ENCODE measurements at regions not wholly inside any gene's neighbourhood (a gene's known extent, or its start where the extent isn't known, plus 50 kb on each side); places are given as distances from the start of the nearest gene placed in this dataset.

DNA sequence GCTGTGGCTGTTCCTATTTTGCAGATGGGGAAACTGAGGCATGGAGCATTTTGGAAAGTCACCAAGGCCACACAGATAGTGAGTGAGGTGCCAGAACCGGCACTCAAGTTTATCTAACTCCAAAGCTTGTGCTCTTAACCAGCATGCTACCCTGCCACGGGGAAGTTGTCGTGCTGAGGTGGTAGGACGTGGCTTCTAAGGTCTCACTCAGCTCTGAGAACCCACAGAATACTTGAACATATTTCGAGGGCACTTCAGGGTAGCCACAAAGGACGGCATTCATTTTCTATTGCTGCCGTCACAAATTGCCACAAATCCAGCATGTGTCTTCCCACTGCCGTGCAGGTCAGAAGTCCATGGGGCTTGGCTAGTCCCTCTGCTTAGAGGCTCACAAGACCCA, 116.7 kb downstream of the OLFM1 start:
- ChIA-PET CTCF (no interaction called here), POLR2A (no interaction called here)
- no peak for TF ChIP-seq SIN3A (IDR thresholded peaks at IDR 0.05; ENCODE audit: borderline replicate concordance, insufficient read depth, low read depth, low read length)
- TF ChIP-seq, protein P1, sequence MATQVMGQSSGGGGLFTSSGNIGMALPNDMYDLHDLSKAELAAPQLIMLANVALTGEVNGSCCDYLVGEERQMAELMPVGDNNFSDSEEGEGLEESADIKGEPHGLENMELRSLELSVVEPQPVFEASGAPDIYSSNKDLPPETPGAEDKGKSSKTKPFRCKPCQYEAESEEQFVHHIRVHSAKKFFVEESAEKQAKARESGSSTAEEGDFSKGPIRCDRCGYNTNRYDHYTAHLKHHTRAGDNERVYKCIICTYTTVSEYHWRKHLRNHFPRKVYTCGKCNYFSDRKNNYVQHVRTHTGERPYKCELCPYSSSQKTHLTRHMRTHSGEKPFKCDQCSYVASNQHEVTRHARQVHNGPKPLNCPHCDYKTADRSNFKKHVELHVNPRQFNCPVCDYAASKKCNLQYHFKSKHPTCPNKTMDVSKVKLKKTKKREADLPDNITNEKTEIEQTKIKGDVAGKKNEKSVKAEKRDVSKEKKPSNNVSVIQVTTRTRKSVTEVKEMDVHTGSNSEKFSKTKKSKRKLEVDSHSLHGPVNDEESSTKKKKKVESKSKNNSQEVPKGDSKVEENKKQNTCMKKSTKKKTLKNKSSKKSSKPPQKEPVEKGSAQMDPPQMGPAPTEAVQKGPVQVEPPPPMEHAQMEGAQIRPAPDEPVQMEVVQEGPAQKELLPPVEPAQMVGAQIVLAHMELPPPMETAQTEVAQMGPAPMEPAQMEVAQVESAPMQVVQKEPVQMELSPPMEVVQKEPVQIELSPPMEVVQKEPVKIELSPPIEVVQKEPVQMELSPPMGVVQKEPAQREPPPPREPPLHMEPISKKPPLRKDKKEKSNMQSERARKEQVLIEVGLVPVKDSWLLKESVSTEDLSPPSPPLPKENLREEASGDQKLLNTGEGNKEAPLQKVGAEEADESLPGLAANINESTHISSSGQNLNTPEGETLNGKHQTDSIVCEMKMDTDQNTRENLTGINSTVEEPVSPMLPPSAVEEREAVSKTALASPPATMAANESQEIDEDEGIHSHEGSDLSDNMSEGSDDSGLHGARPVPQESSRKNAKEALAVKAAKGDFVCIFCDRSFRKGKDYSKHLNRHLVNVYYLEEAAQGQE (IDR thresholded peaks at IDR 0.05; ENCODE audit: insufficient read depth in 1 of 2, low read depth in 2 of 2, low read length in 1 of 2), result no peak
- no peak for TF ChIP-seq POLR2AphosphoS5 (IDR thresholded peaks at IDR 0.05; ENCODE audit: low read depth, low read length)
- TF ChIP-seq, protein P2, sequence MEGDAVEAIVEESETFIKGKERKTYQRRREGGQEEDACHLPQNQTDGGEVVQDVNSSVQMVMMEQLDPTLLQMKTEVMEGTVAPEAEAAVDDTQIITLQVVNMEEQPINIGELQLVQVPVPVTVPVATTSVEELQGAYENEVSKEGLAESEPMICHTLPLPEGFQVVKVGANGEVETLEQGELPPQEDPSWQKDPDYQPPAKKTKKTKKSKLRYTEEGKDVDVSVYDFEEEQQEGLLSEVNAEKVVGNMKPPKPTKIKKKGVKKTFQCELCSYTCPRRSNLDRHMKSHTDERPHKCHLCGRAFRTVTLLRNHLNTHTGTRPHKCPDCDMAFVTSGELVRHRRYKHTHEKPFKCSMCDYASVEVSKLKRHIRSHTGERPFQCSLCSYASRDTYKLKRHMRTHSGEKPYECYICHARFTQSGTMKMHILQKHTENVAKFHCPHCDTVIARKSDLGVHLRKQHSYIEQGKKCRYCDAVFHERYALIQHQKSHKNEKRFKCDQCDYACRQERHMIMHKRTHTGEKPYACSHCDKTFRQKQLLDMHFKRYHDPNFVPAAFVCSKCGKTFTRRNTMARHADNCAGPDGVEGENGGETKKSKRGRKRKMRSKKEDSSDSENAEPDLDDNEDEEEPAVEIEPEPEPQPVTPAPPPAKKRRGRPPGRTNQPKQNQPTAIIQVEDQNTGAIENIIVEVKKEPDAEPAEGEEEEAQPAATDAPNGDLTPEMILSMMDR (IDR thresholded peaks at IDR 0.05), result no peak
- no peak for TF ChIP-seq TCF7L2 (IDR thresholded peaks at IDR 0.05; ENCODE audit: low read depth, low read length)
- in situ Hi-C loops (cut with HindIII; ENCODE audit: low pct_unique_long_range_greater_than_20kb, low sequenced_read_pairs), result no loop called here
- Histone ChIP-seq H3K4me1 (ENCODE audit: control insufficient read depth, insufficient read depth, low read length) (no peaks in the 10 kb centered on the region), H3K27me3 (ENCODE audit: control insufficient read depth, insufficient read depth, low read length) (no peaks in the 10 kb centered on the region; the same call in 1 of the 2 replicates), H3K27ac (ENCODE audit: low read length) (no peak overlapping the region), H3K4me3 (ENCODE audit: low read depth in 2 of 2, low read length in 2 of 2) (no peak overlapping the region), H3K36me3 (ENCODE audit: control insufficient read depth, insufficient read depth, low read length) (no peaks in the 10 kb centered on the region), H3K9me3 (ENCODE audit: control insufficient read depth, insufficient read depth, low read depth, low read length) (no peaks in the 10 kb centered on the region)
- ATAC-seq, result no peak
- BruUV-seq (replicated peaks), result no TSS peak
- DNase-seq (ENCODE audit: low read depth, low spot score), result no peak
- intact Hi-C loops (cut with micrococcal nuclease; ENCODE audit: unreplicated experiment), result no loop called here

DNA sequence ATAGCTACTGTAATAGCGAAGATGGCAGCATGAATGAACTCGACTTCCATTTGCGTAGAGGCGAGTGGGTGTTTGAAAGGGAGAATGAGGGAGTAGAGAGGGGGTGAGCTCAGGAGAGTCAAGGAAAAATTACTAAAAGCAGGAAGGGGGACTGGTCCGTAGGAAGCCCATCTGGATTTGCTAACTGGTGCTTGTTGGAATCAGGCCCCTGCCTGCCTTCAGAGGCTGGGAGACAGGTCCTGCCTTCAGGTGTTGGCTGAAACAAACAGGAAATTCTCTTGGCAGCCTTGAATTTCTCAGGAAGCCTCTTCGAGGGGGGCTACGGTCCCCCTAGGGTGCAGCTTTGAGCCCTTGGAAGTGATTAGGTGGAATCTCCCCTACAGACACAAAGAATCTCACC, 121.7 kb downstream of the OLFM1 start:
- Histone ChIP-seq H3K9me3 (ENCODE audit: control insufficient read depth, insufficient read depth, low read depth, low read length) (no peaks in the 10 kb centered on the region), H3K27ac (ENCODE audit: low read length) (no peak overlapping the region), H3K36me3 (ENCODE audit: control insufficient read depth, insufficient read depth, low read length) (no peaks in the 10 kb centered on the region), H3K4me1 (ENCODE audit: control insufficient read depth, insufficient read depth, low read length) (no peaks in the 10 kb centered on the region), H3K27me3 (ENCODE audit: control insufficient read depth, insufficient read depth, low read length) (no peaks in the 10 kb centered on the region; the same call in 1 of the 2 replicates), H3K4me3 (ENCODE audit: low read depth in 2 of 2, low read length in 2 of 2) (no peak overlapping the region)
- DNase-seq (ENCODE audit: low read depth, low spot score), result no peak
- CTCF ChIA-PET, result no interaction called here
- TF ChIP-seq, protein P2 (IDR thresholded peaks at IDR 0.05), result no peak
- TF ChIP-seq, protein P1 (IDR thresholded peaks at IDR 0.05; ENCODE audit: insufficient read depth in 1 of 2, low read depth in 2 of 2, low read length in 1 of 2), result no peak
- TF ChIP-seq TCF7L2 (IDR thresholded peaks at IDR 0.05; ENCODE audit: low read depth, low read length) (no peak), SIN3A (IDR thresholded peaks at IDR 0.05; ENCODE audit: borderline replicate concordance, insufficient read depth, low read depth, low read length) (no peak), POLR2AphosphoS5 (IDR thresholded peaks at IDR 0.05; ENCODE audit: low read depth, low read length) (no peak)
- in situ Hi-C loops (cut with HindIII; ENCODE audit: low pct_unique_long_range_greater_than_20kb, low sequenced_read_pairs), result no loop called here
- no peak for ATAC-seq
- POLR2A ChIA-PET, result no interaction called here
- BruUV-seq (replicated peaks), result no TSS peak
- intact Hi-C loops (cut with micrococcal nuclease; ENCODE audit: unreplicated experiment), result no loop called here
